ENCODE measurements at regions not wholly inside any gene's neighbourhood (a gene's known extent, or its start where the extent isn't known, plus 50 kb on each side); places are given as distances from the start of the nearest gene placed in this dataset.

GRCh38 chr14:87331991-87332390 lies 661.0 kb downstream of the GALC start:
- peaks cover 31% of the 10 kb centered on the region for H3K9me3 Mint-ChIP-seq
- no peak overlapping the region for H3K4me3 Mint-ChIP-seq
- no peaks in the 10 kb centered on the region for H3K36me3 Mint-ChIP-seq (ENCODE audit: low read depth)
- no peaks in the 10 kb centered on the region for H3K27me3 Mint-ChIP-seq (ENCODE audit: insufficient read depth)
- no peak for DNase-seq
- no peak overlapping the region for H3K27ac Mint-ChIP-seq
- no peak for TF ChIP-seq CTCF (IDR thresholded peaks at IDR 0.05)
- H3K4me1 Mint-ChIP-seq (ENCODE audit: low read depth) = no peaks in the 10 kb centered on the region

- DNase-seq = no peak
- no peak overlapping the region for H3K4me3 Mint-ChIP-seq
- H3K27ac Mint-ChIP-seq = no peak overlapping the region
- H3K9me3 Mint-ChIP-seq = peaks cover 35% of the 10 kb centered on the region
- no peaks in the 10 kb centered on the region for H3K36me3 Mint-ChIP-seq (ENCODE audit: low read depth)
- H3K4me1 Mint-ChIP-seq (ENCODE audit: low read depth) = no peaks in the 10 kb centered on the region
- H3K27me3 Mint-ChIP-seq (ENCODE audit: insufficient read depth) = no peaks in the 10 kb centered on the region
- TF ChIP-seq CTCF (IDR thresholded peaks at IDR 0.05) = no peak
Observed at GRCh38 chr14:87325741-87326140, 667.2 kb downstream of the GALC start.

- Mint-ChIP-seq H3K9me3 (peaks cover 36% of the 10 kb centered on the region), H3K27me3 (ENCODE audit: insufficient read depth) (no peaks in the 10 kb centered on the region), H3K4me1 (ENCODE audit: low read depth) (no peaks in the 10 kb centered on the region), H3K27ac (no peak overlapping the region), H3K4me3 (no peak overlapping the region), H3K36me3 (ENCODE audit: low read depth) (no peaks in the 10 kb centered on the region)
- TF ChIP-seq CTCF (IDR thresholded peaks at IDR 0.05) = no peak
- DNase-seq = no peak
Observed at GRCh38 chr14:87323191-87323590, 669.8 kb downstream of the GALC start.

- H3K36me3 Mint-ChIP-seq (ENCODE audit: low read depth) = no peaks in the 10 kb centered on the region
- DNase-seq = no peak
- H3K9me3 Mint-ChIP-seq = peaks cover 51% of the 10 kb centered on the region
- H3K4me1 Mint-ChIP-seq (ENCODE audit: low read depth) = no peaks in the 10 kb centered on the region
- no peak overlapping the region for H3K4me3 Mint-ChIP-seq
- no peak overlapping the region for H3K27ac Mint-ChIP-seq
- no peaks in the 10 kb centered on the region for H3K27me3 Mint-ChIP-seq (ENCODE audit: insufficient read depth)
- TF ChIP-seq CTCF (IDR thresholded peaks at IDR 0.05) = no peak
Observed at GRCh38 chr14:87321548-87321947, 671.4 kb downstream of the GALC start.

- no peaks in the 10 kb centered on the region for H3K27me3 Mint-ChIP-seq (ENCODE audit: insufficient read depth)
- H3K4me3 Mint-ChIP-seq = no peak overlapping the region
- H3K36me3 Mint-ChIP-seq (ENCODE audit: low read depth) = no peaks in the 10 kb centered on the region; the same call in 1 of the 2 replicates
- H3K9me3 Mint-ChIP-seq = peaks cover 39% of the 10 kb centered on the region
- no peak for TF ChIP-seq CTCF (IDR thresholded peaks at IDR 0.05)
- no peaks in the 10 kb centered on the region for H3K4me1 Mint-ChIP-seq (ENCODE audit: low read depth)
- no peak for DNase-seq
- H3K27ac Mint-ChIP-seq = no peak overlapping the region
Observed at GRCh38 chr14:87312894-87313205, 680.1 kb downstream of the GALC start.
